NT2/D1 (cell line): ENCODE measurements at regions not wholly inside any gene's neighbourhood (a gene's known extent, or its start where the extent isn't known, plus 50 kb on each side); places are given as distances from the start of the nearest gene placed in this dataset.

Experiments
- YY1 ChIP-seq: IDR thresholded peaks from 2 replicates; pipeline ENCODE4 v1.6.1; 2011; ENCODE audit not compliant: insufficient read length, insufficient read depth
- ZNF274 ChIP-seq: IDR thresholded peaks from 2 replicates; pipeline ENCODE4 v1.6.1; 2011; ENCODE audit warnings: mild to moderate bottlenecking, low read depth, low read length

- TF ChIP-seq ZNF274 = no peak
- TF ChIP-seq YY1 = no peak
These were observed 190.1 kb downstream of the BARHL2 start for GRCh38 chr1:90526954-90527353.
